HEK293 (cell line): ENCODE measurements at regions not wholly inside any gene's neighbourhood (a gene's known extent, or its start where the extent isn't known, plus 50 kb on each side); places are given as distances from the start of the nearest gene placed in this dataset.

Experiments used
- CTCF ChIA-PET: fragments of 350-600 bp; formaldehyde crosslinking; extraction: SDS; loops from one replicate; lab custom pipeline; 2021; ENCODE audit warnings: antibody characterized with exemption; lab: Yijun Ruan, JAX
- POLR2A ChIA-PET: fragments of 300-600 bp; formaldehyde crosslinking; extraction: SDS; loops from one replicate; lab custom pipeline; 2020; ENCODE audit warnings: antibody characterized with exemption, inconsistent platforms; lab: Yijun Ruan, JAX
- H3K27ac ChIP-seq: fragments of 200-500 bp; sonication (Bioruptor generic); 2 replicates; pipeline ENCODE4 v1.5.1; 2014; ENCODE audit warnings: low read depth, low read length, control low read depth, inconsistent platforms; ENCODE audit errors: extremely low read depth
- H3K36me3 ChIP-seq, 2 experiments: fragments of 200-500 bp in 1 of 2; sonication (Bioruptor generic) in 1 of 2; 1 replicate in 1 of 2; 2 replicates in 1 of 2; pipeline ENCODE4 v1.5.1; 2014 to 2017; ENCODE audit warnings: inconsistent platforms in 2 of 2, low read length in 2 of 2; ENCODE audit not compliant: control insufficient read depth in 2 of 2, insufficient read depth in 1 of 2
- H3K4me1 ChIP-seq: fragments of 200-500 bp; sonication (Bioruptor generic); 2 replicates; pipeline ENCODE4 v1.5.1; 2014; ENCODE audit warnings: mild to moderate bottlenecking, low read length, inconsistent platforms; ENCODE audit not compliant: control insufficient read depth, insufficient read depth
- H3K4me3 ChIP-seq: 2 replicates; pipeline ENCODE4 v1.5.1; 2011; ENCODE audit warnings: low read depth, mild to moderate bottlenecking, control low read depth, low read length, moderate library complexity
- H3K9me3 ChIP-seq: fragments of 200-500 bp; sonication (Bioruptor generic); 2 replicates; pipeline ENCODE4 v1.5.1; 2014; ENCODE audit warnings: low read depth, low read length, inconsistent platforms; ENCODE audit not compliant: control insufficient read depth, insufficient read depth
- BCL11B ChIP-seq: fragments of 450-650 bp; formaldehyde crosslinking; IDR thresholded peaks from 2 replicates; pipeline ENCODE4 v1.5.1; 2016; ENCODE audit warnings: low read depth, missing biosample characterization, missing genetic modification characterization
- KLF1 ChIP-seq: fragments of 450-650 bp; formaldehyde crosslinking; IDR thresholded peaks from 2 replicates; pipeline ENCODE4 v1.5.1; 2016; ENCODE audit warnings: missing biosample characterization, missing genetic modification characterization
- KLF7 ChIP-seq: fragments of 450-650 bp; formaldehyde crosslinking; IDR thresholded peaks from 2 replicates; pipeline ENCODE4 v1.5.1; 2016; ENCODE audit warnings: missing biosample characterization, missing genetic modification characterization, borderline replicate concordance
- PRDM10 ChIP-seq: fragments of 450-650 bp; formaldehyde crosslinking; IDR thresholded peaks from 2 replicates; pipeline ENCODE4 v1.5.1; 2016; ENCODE audit warnings: missing biosample characterization, missing genetic modification characterization
- ZBTB48 ChIP-seq: fragments of 450-650 bp; formaldehyde crosslinking; IDR thresholded peaks from 2 replicates; pipeline ENCODE4 v1.5.1; 2016; ENCODE audit warnings: missing biosample characterization, missing genetic modification characterization
- ZFP69B ChIP-seq: fragments of 450-650 bp; formaldehyde crosslinking; IDR thresholded peaks from 2 replicates; pipeline ENCODE4 v1.5.1; 2016; ENCODE audit warnings: missing biosample characterization, missing genetic modification characterization
- ZNF112 ChIP-seq: fragments of 450-650 bp; formaldehyde crosslinking; IDR thresholded peaks from 2 replicates; pipeline ENCODE4 v1.5.0; 2017; ENCODE audit warnings: missing biosample characterization, missing genetic modification characterization
- ZNF155 ChIP-seq: fragments of 450-650 bp; formaldehyde crosslinking; IDR thresholded peaks from 2 replicates; pipeline ENCODE4 v1.5.1; 2016; ENCODE audit warnings: missing biosample characterization, missing genetic modification characterization
- ZNF433 ChIP-seq: fragments of 450-650 bp; formaldehyde crosslinking; IDR thresholded peaks from 2 replicates; pipeline ENCODE4 v1.5.1; 2016; ENCODE audit warnings: missing biosample characterization, missing genetic modification characterization, low read depth
- ZNF658 ChIP-seq: fragments of 450-650 bp; formaldehyde crosslinking; IDR thresholded peaks from 2 replicates; pipeline ENCODE4; 2016; ENCODE audit warnings: missing biosample characterization, missing genetic modification characterization
- ZNF76 ChIP-seq: fragments of 450-650 bp; formaldehyde crosslinking; IDR thresholded peaks from 2 replicates; pipeline ENCODE4; 2016; ENCODE audit warnings: low read depth, missing biosample characterization, missing genetic modification characterization, borderline replicate concordance
- ZNF776 ChIP-seq: fragments of 450-650 bp; formaldehyde crosslinking; IDR thresholded peaks from 2 replicates; pipeline ENCODE4 v1.5.0; 2017; ENCODE audit warnings: missing biosample characterization, missing genetic modification characterization, borderline replicate concordance
- ZSCAN16 ChIP-seq: fragments of 450-650 bp; formaldehyde crosslinking; IDR thresholded peaks from 2 replicates; pipeline ENCODE4 v1.5.1; 2016; ENCODE audit warnings: missing biosample characterization, missing genetic modification characterization
- ZSCAN23 ChIP-seq: fragments of 450-650 bp; formaldehyde crosslinking; IDR thresholded peaks from 2 replicates; pipeline ENCODE4 v1.5.1; 2016; ENCODE audit warnings: missing biosample characterization, missing genetic modification characterization
- TF ChIP-seq, protein P1 (sequence below): fragments of 450-650 bp; formaldehyde crosslinking; IDR thresholded peaks from 2 replicates; pipeline ENCODE4 v1.5.1; 2016; ENCODE audit warnings: missing biosample characterization, missing genetic modification characterization, borderline replicate concordance
- TF ChIP-seq, protein P2 (sequence below): fragments of 450-650 bp; formaldehyde crosslinking; IDR thresholded peaks from 2 replicates; pipeline ENCODE4 v1.5.1; 2016; ENCODE audit warnings: missing biosample characterization, missing genetic modification characterization
- TF ChIP-seq, protein P3 (sequence below): fragments of 450-650 bp; formaldehyde crosslinking; IDR thresholded peaks from 2 replicates; pipeline ENCODE4 v1.5.1; 2017; ENCODE audit warnings: missing biosample characterization, mild to moderate bottlenecking, missing genetic modification characterization, moderate library complexity
- TF ChIP-seq, protein P4 (sequence below): fragments of 450-650 bp; formaldehyde crosslinking; IDR thresholded peaks from 2 replicates; pipeline ENCODE4 v1.5.1; 2017; ENCODE audit warnings: missing biosample characterization, missing genetic modification characterization

GRCh38 chr1:57678138-57678537 is 254.3 kb upstream of the DAB1 start (continued):
- TF ChIP-seq, protein P1, sequence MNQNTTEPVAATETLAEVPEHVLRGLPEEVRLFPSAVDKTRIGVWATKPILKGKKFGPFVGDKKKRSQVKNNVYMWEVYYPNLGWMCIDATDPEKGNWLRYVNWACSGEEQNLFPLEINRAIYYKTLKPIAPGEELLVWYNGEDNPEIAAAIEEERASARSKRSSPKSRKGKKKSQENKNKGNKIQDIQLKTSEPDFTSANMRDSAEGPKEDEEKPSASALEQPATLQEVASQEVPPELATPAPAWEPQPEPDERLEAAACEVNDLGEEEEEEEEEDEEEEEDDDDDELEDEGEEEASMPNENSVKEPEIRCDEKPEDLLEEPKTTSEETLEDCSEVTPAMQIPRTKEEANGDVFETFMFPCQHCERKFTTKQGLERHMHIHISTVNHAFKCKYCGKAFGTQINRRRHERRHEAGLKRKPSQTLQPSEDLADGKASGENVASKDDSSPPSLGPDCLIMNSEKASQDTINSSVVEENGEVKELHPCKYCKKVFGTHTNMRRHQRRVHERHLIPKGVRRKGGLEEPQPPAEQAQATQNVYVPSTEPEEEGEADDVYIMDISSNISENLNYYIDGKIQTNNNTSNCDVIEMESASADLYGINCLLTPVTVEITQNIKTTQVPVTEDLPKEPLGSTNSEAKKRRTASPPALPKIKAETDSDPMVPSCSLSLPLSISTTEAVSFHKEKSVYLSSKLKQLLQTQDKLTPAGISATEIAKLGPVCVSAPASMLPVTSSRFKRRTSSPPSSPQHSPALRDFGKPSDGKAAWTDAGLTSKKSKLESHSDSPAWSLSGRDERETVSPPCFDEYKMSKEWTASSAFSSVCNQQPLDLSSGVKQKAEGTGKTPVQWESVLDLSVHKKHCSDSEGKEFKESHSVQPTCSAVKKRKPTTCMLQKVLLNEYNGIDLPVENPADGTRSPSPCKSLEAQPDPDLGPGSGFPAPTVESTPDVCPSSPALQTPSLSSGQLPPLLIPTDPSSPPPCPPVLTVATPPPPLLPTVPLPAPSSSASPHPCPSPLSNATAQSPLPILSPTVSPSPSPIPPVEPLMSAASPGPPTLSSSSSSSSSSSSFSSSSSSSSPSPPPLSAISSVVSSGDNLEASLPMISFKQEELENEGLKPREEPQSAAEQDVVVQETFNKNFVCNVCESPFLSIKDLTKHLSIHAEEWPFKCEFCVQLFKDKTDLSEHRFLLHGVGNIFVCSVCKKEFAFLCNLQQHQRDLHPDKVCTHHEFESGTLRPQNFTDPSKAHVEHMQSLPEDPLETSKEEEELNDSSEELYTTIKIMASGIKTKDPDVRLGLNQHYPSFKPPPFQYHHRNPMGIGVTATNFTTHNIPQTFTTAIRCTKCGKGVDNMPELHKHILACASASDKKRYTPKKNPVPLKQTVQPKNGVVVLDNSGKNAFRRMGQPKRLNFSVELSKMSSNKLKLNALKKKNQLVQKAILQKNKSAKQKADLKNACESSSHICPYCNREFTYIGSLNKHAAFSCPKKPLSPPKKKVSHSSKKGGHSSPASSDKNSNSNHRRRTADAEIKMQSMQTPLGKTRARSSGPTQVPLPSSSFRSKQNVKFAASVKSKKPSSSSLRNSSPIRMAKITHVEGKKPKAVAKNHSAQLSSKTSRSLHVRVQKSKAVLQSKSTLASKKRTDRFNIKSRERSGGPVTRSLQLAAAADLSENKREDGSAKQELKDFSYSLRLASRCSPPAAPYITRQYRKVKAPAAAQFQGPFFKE = no peak
- TF ChIP-seq ZNF658 (tag by site-specific recombination) (no peak), ZBTB48 (tag by site-specific recombination) (no peak), PRDM10 (tag by site-specific recombination) (no peak), ZNF433 (tag by site-specific recombination) (no peak), ZFP69B (tag by site-specific recombination) (no peak), ZNF776 (tag by site-specific recombination) (no peak), ZNF155 (tag by site-specific recombination) (no peak), ZSCAN16 (tag by site-specific recombination) (no peak)
- TF ChIP-seq, protein P2, sequence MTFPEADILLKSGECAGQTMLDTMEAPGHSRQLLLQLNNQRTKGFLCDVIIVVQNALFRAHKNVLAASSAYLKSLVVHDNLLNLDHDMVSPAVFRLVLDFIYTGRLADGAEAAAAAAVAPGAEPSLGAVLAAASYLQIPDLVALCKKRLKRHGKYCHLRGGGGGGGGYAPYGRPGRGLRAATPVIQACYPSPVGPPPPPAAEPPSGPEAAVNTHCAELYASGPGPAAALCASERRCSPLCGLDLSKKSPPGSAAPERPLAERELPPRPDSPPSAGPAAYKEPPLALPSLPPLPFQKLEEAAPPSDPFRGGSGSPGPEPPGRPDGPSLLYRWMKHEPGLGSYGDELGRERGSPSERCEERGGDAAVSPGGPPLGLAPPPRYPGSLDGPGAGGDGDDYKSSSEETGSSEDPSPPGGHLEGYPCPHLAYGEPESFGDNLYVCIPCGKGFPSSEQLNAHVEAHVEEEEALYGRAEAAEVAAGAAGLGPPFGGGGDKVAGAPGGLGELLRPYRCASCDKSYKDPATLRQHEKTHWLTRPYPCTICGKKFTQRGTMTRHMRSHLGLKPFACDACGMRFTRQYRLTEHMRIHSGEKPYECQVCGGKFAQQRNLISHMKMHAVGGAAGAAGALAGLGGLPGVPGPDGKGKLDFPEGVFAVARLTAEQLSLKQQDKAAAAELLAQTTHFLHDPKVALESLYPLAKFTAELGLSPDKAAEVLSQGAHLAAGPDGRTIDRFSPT = no peak
- TF ChIP-seq, protein P3, sequence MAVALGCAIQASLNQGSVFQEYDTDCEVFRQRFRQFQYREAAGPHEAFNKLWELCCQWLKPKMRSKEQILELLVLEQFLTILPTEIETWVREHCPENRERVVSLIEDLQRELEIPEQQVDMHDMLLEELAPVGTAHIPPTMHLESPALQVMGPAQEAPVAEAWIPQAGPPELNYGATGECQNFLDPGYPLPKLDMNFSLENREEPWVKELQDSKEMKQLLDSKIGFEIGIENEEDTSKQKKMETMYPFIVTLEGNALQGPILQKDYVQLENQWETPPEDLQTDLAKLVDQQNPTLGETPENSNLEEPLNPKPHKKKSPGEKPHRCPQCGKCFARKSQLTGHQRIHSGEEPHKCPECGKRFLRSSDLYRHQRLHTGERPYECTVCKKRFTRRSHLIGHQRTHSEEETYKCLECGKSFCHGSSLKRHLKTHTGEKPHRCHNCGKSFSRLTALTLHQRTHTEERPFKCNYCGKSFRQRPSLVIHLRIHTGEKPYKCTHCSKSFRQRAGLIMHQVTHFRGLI = no peak
- TF ChIP-seq, protein P4, sequence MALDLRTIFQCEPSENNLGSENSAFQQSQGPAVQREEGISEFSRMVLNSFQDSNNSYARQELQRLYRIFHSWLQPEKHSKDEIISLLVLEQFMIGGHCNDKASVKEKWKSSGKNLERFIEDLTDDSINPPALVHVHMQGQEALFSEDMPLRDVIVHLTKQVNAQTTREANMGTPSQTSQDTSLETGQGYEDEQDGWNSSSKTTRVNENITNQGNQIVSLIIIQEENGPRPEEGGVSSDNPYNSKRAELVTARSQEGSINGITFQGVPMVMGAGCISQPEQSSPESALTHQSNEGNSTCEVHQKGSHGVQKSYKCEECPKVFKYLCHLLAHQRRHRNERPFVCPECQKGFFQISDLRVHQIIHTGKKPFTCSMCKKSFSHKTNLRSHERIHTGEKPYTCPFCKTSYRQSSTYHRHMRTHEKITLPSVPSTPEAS = no peak

- no peaks in the 10 kb centered on the region for H3K36me3 ChIP-seq
- ChIA-PET POLR2A (no interaction called here), CTCF (no interaction called here)
- TF ChIP-seq ZNF76 (tag by site-specific recombination) (no peak), BCL11B (tag by site-specific recombination) (no peak), KLF7 (tag by site-specific recombination) (no peak), ZNF112 (no peak), KLF1 (no peak), ZSCAN23 (no peak)
- TF ChIP-seq, protein P2 = no peak
Observed at GRCh38 chr1:57675776-57676175, 251.9 kb upstream of the DAB1 start.

More at GRCh38 chr1:57675776-57676175, 251.9 kb upstream of the DAB1 start:
- H3K27ac ChIP-seq = no peak overlapping the region
- H3K4me1 ChIP-seq = no peaks in the 10 kb centered on the region
- no peak overlapping the region for H3K4me3 ChIP-seq
- H3K9me3 ChIP-seq = no peaks in the 10 kb centered on the region
